Left lung (tissue), 4 donors: ENCODE measurements at regions not wholly inside any gene's neighbourhood (a gene's known extent, or its start where the extent isn't known, plus 50 kb on each side); places are given as distances from the start of the nearest gene placed in this dataset.

ENCODE experiments used
- ATAC-seq: fragments of 200-7000 bp; cut with Tn5 transposase; one replicate; pipeline ENCODE4 v1.9.1; 2020; ENCODE audit warnings: moderate library complexity
- DNase-seq, 4 donors: peaks; one replicate each; pipeline ENCODE4 v3.0.0-alpha.2; 2013 to 2020
- H3K27ac ChIP-seq, 2 donors: fragments of 200-600 bp; sonication (generic) in 1 of 2; one replicate each; pipeline versions ENCODE4 v1.5.0 to v1.8.0; 2020 to 2021
- H3K27me3 ChIP-seq, 2 donors: fragments of 200-600 bp; sonication (generic) in 1 of 2; one replicate each; pipeline versions ENCODE4 v1.5.0 to v1.8.0; 2020 to 2021
- H3K36me3 ChIP-seq, 2 donors: fragments of 200-600 bp; sonication (generic) in 1 of 2; one replicate each; pipeline versions ENCODE4 v1.5.0 to v1.8.0; 2020 to 2021
- H3K4me1 ChIP-seq, 2 donors: fragments of 200-600 bp; one replicate each; pipeline ENCODE4 v1.8.0; 2021
- H3K4me3 ChIP-seq, 2 donors: fragments of 200-600 bp; sonication (generic) in 1 of 2; one replicate each; pipeline versions ENCODE4 v1.5.0 to v1.8.0; 2020 to 2021; ENCODE audit warnings: mild to moderate bottlenecking in 1 of 2
- H3K9me3 ChIP-seq, 2 donors: fragments of 200-600 bp; sonication (generic) in 1 of 2; one replicate each; pipeline versions ENCODE4 v1.5.0 to v1.8.0; 2020 to 2021
- CTCF ChIP-seq, 2 donors: fragments of 200-600 bp; sonication (generic) in 1 of 2; IDR thresholded peaks; one replicate each; pipeline versions ENCODE4 v1.5.0 to v1.8.0; 2021; ENCODE audit warnings: antibody characterized with exemption in 2 of 2
- intact Hi-C, 2 donors: fragments of 100-400 bp; cut with DNase I; formaldehyde crosslinking; loops; one replicate each; pipeline versions ENCODE4 v1.11.2 to v1.14.2; 2022
- donor health status: DM: no; HTN: yes; CAD: no.
- donor health status: DM: no; HTN: no; CAD: no.

- H3K27ac ChIP-seq, result no peak overlapping the region
- DNase-seq (no peak), ATAC-seq (no peak)
- H3K27me3 ChIP-seq, result no peaks in the 10 kb centered on the region
- intact Hi-C loops, result no loop called here
- H3K9me3 ChIP-seq, result peaks cover 0 to 10% of the 10 kb centered on the region in 2 donors
- no peak for TF ChIP-seq CTCF (IDR thresholded peaks at IDR 0.05)
- no peaks in the 10 kb centered on the region for H3K4me1 ChIP-seq
- H3K4me3 ChIP-seq, result no peak overlapping the region
- no peaks in the 10 kb centered on the region for H3K36me3 ChIP-seq
Measured at GRCh38 chr13:88176231-88176630, 505.1 kb downstream of the SLITRK5 start.

GRCh38 chr13:88183440-88183839 lies 512.3 kb downstream of the SLITRK5 start:
- Histone ChIP-seq H3K27me3 (no peaks in the 10 kb centered on the region), H3K27ac (no peak overlapping the region), H3K9me3 (no peaks in the 10 kb centered on the region), H3K4me1 (no peaks in the 10 kb centered on the region), H3K36me3 (no peaks in the 10 kb centered on the region), H3K4me3 (no peak overlapping the region)
- TF ChIP-seq CTCF (IDR thresholded peaks at IDR 0.05), result no peak
- intact Hi-C loops, result no loop called here
- no peak for DNase-seq
- ATAC-seq, result no peak

GRCh38 chr13:88188986-88189385 lies 517.8 kb downstream of the SLITRK5 start:
- Histone ChIP-seq H3K4me1 (no peaks in the 10 kb centered on the region), H3K27ac (no peak overlapping the region), H3K9me3 (peaks cover 0 to 7% of the 10 kb centered on the region in 2 donors), H3K4me3 (no peak overlapping the region), H3K27me3 (no peaks in the 10 kb centered on the region), H3K36me3 (no peaks in the 10 kb centered on the region)
- ATAC-seq (peak; percentile 17), DNase-seq (no peak)
- intact Hi-C loops, result no loop called here
- TF ChIP-seq CTCF (IDR thresholded peaks at IDR 0.05), result no peak

- no peaks in the 10 kb centered on the region for H3K4me1 ChIP-seq
- DNase-seq (no peak), ATAC-seq (peak; percentile 79)
- no peaks in the 10 kb centered on the region for H3K36me3 ChIP-seq
- intact Hi-C loops, result no loop called here
- no peak overlapping the region for H3K4me3 ChIP-seq
- H3K27ac ChIP-seq, result no peak overlapping the region
- no peaks in the 10 kb centered on the region for H3K27me3 ChIP-seq
- peaks cover 0 to 7% of the 10 kb centered on the region in 2 donors for H3K9me3 ChIP-seq
- TF ChIP-seq CTCF (IDR thresholded peaks at IDR 0.05), result no peak
Measured at GRCh38 chr13:88189728-88190127, 518.6 kb downstream of the SLITRK5 start.

- H3K9me3 ChIP-seq, result peaks cover 0 to 24% of the 10 kb centered on the region in 2 donors
- no peaks in the 10 kb centered on the region for H3K27me3 ChIP-seq
- H3K4me3 ChIP-seq, result no peak overlapping the region
- H3K27ac ChIP-seq, result no peak overlapping the region
- H3K36me3 ChIP-seq, result no peaks in the 10 kb centered on the region
- no peak for DNase-seq
- ATAC-seq, result no peak
- H3K4me1 ChIP-seq, result no peaks in the 10 kb centered on the region
- intact Hi-C loops, result no loop called here
- TF ChIP-seq CTCF (IDR thresholded peaks at IDR 0.05), result no peak
Measured at GRCh38 chr13:88196106-88196505, 524.9 kb downstream of the SLITRK5 start.
